Fibroblast of gingiva (primary cell): ENCODE measurements at regions not wholly inside any gene's neighbourhood (a gene's known extent, or its start where the extent isn't known, plus 50 kb on each side); places are given as distances from the start of the nearest gene placed in this dataset.
"Not testable (repeated sequence)": the region's sequence is repeated elsewhere in the genome, so short reads cannot be mapped to it uniquely, and the experiment has no call there.

Source experiments
- DNase-seq: peaks from one replicate; pipeline ENCODE4 v3.0.0-alpha.2; 2011; ENCODE audit warnings: low read depth

- DNase-seq = no peak
These were observed 67.4 kb downstream of the SNTN start for GRCh38 chr3:63719796-63720445.

- peak; percentile 42 for DNase-seq
These were observed 68.5 kb downstream of the SNTN start for GRCh38 chr3:63720951-63721350.

- peak; percentile 32 for DNase-seq
These were observed 72.5 kb downstream of the SNTN start for GRCh38 chr3:63724987-63725386.

- no peak for DNase-seq
These were observed 74.2 kb downstream of the SNTN start for GRCh38 chr3:63726656-63727055.

GRCh38 chr3:63727233-63727632, 74.8 kb downstream of the SNTN start:
- no peak for DNase-seq

GRCh38 chr3:63731866-63732265, 79.4 kb downstream of the SNTN start:
- no peak for DNase-seq

- not testable (repeated sequence) for DNase-seq
These were observed 80.8 kb downstream of the SNTN start for GRCh38 chr3:63733278-63733677.

- not testable (repeated sequence) for DNase-seq
These were observed 82.2 kb downstream of the SNTN start for GRCh38 chr3:63734632-63735031.

- not testable (repeated sequence) for DNase-seq
These were observed 82.3 kb upstream of the C3orf49 start for GRCh38 chr3:63736757-63737156.

- not testable (repeated sequence) for DNase-seq
These were observed 80.5 kb upstream of the C3orf49 start for GRCh38 chr3:63738577-63738976.

GRCh38 chr3:63739474-63739873, 79.6 kb upstream of the C3orf49 start:
- DNase-seq = no peak

- no peak for DNase-seq
These were observed 79.0 kb upstream of the C3orf49 start for GRCh38 chr3:63740116-63740515.

GRCh38 chr3:63744693-63745092, 74.4 kb upstream of the C3orf49 start:
- DNase-seq = not testable (repeated sequence)

- no peak for DNase-seq
These were observed 73.3 kb upstream of the C3orf49 start for GRCh38 chr3:63745757-63746156.

GRCh38 chr3:63746211-63746610, 72.9 kb upstream of the C3orf49 start:
- DNase-seq = no peak

- no peak for DNase-seq
These were observed 67.6 kb upstream of the C3orf49 start for GRCh38 chr3:63751459-63751858.

GRCh38 chr3:63753567-63753966, 65.5 kb upstream of the C3orf49 start:
- DNase-seq = no peak

GRCh38 chr3:63753995-63754394, 65.1 kb upstream of the C3orf49 start:
- DNase-seq = no peak

- DNase-seq = peak; percentile 82
These were observed 56.9 kb upstream of the C3orf49 start for GRCh38 chr3:63762180-63762579.

GRCh38 chr3:63762934-63763550, 56.1 kb upstream of the C3orf49 start:
- peak; percentile 59 for DNase-seq

- no peak for DNase-seq
These were observed 54.6 kb upstream of the C3orf49 start for GRCh38 chr3:63764511-63764910.

GRCh38 chr3:63766261-63766660, 52.8 kb upstream of the C3orf49 start:
- no peak for DNase-seq

- no peak for DNase-seq
These were observed 50.7 kb upstream of the C3orf49 start for GRCh38 chr3:63768386-63768785.

- DNase-seq = no peak
These were observed 50.2 kb upstream of the C3orf49 start for GRCh38 chr3:63768888-63769287.
